Renal cortical epithelial cell (primary cell): ENCODE measurements at regions not wholly inside any gene's neighbourhood (a gene's known extent, or its start where the extent isn't known, plus 50 kb on each side); places are given as distances from the start of the nearest gene placed in this dataset.

ENCODE experiments used
- DNase-seq: peaks from one replicate; pipeline ENCODE4 v3.0.0-alpha.2; 2011; ENCODE audit warnings: low read depth

GRCh38 chr1:239539051-239539450 lies 152.7 kb downstream of the CHRM3 start:
- no peak for DNase-seq

DNA sequence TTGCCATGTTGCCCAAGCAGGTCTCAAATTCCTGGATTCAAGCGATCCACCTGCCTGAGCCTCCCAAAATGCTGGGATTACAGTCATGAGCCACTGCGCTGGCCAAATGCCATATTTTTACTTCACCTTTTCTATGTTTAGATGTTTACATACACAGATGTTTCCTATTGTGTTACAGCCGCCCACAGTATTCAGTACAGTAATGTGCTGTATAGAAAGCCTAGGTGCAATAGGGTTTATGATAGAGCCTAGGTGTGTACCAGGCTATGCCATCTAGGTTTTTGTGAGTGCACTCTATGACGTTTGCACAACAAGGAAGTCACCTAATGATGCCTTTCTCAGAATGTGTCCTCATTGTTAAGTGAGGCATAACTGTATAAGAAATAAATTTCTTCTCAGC lies 153.4 kb downstream of the CHRM3 start:
- no peak for DNase-seq

DNA sequence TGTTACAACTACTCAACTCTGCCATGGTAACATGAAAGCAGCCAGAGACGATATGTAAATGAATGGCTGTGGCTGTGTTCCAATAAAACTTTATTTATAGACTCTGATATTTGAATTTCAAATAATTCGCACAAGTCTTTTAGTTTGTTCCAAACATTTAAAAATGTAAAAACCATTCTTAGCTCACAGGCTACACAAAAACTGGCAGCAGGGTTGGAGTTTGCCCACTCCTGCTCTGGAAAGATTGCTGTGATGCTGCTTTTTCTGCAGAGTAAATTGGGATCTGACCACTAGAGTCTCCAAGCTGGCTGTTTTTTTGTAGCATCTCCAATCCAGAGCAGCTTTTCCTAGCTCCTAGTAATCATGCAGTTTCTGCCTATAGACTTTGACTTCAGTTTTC lies 157.5 kb downstream of the CHRM3 start:
- DNase-seq, result no peak

DNA sequence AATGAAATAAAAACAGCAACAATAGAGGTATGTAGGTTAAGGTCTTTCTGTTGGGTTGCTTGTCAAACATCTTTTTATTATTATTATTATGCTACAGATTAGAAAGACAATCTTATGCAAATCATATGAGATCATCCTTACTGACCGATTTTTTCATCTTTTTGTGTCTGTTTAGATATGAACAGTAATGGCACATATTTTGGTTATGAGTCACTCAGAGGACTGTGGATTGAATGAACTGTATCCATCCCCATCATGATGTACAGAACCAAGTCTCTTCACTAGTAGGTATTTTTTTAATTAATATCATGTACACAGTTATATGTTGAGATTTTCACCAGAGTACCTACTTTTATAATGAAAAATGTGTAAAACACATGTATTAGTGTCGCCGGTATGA lies 159.1 kb downstream of the CHRM3 start:
- no peak for DNase-seq

DNA sequence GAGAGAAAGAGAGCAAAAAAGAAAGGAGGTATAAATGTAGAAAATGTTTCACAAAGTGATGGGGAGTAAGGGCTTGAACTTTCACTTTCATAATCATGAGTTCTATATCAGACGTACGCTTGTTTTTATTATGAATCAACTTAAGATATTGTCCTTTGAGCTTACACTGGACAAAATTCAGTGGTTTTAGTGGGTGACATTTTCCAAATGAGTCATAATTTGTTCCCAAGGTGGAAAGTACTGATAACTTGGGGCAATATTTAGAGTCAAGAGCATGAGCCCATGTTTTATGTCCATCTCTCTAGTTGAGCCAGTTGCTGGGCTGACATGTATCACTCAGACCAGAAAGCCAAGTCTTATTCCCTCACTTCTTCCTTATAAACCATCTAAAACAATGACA lies 161.6 kb downstream of the CHRM3 start:
- no peak for DNase-seq

GRCh38 chr1:239550178-239550577 lies 163.8 kb downstream of the CHRM3 start:
- peak; percentile 37 for DNase-seq

- no peak for DNase-seq
These were observed 169.0 kb downstream of the CHRM3 start for GRCh38 chr1:239555350-239555749.

GRCh38 chr1:239558559-239558958 lies 172.2 kb downstream of the CHRM3 start:
- DNase-seq, result no peak

DNA sequence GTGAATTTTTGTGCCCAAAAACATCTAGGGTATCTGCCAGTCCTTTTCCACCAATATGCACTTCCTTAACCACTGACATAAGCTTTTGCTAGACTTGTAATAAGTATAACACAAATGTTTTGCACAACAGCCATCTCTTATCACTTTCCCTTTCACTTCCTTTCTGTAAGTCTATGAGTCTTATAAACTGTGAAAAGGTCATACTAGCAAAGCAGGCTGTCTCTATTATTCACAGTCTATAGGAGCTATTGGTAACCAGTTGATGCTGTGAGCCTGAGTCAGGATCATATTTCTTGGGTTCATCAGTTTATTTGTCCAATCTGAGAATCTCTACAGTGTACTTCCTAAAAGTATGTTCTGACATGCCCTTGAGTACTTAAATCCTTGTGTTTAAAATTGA lies 172.6 kb downstream of the CHRM3 start:
- no peak for DNase-seq

DNA sequence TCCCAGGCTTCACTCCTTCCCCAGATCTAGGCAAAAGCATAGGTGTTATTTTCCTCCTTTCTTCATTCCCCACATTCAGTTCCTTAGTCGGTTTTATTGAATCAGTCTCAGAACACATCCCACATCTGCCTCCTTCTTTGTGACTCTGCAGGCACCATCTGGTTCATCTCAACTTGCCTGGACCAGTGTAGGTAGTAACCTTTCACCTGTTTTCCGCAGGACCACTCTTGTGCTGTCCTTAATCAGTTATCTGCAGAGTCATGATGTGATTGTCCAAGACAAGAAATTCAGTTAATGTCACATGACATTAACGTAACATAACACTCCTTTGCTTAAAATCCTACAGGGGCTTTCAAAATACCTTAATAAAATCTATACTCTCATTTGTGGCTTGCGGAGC lies 174.6 kb downstream of the CHRM3 start:
- no peak for DNase-seq

DNA sequence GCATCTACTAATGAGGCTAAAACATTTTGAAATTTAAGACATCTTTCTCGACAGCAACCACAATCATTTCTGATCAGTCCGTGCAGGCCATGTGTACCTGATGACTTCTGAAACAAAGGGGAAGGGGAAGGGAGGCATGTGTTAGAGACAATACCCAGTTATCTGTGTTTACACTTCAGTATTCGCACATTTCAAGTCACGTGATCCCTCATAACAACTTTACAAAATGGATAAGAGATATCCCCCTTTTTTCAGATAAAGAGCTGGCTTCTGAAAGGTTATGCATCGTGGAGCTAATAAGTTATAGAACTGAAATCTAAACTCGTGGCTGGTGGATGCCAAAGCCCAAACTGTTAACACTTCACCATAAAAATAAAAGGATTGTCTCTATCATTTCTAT lies 175.7 kb downstream of the CHRM3 start:
- no peak for DNase-seq

- no peak for DNase-seq
These were observed 177.3 kb downstream of the CHRM3 start for GRCh38 chr1:239563681-239564080.

GRCh38 chr1:239566074-239566473 lies 179.7 kb downstream of the CHRM3 start:
- DNase-seq, result no peak

GRCh38 chr1:239570878-239571277 lies 184.5 kb downstream of the CHRM3 start:
- DNase-seq, result no peak

- DNase-seq, result no peak
These were observed 185.8 kb downstream of the CHRM3 start for GRCh38 chr1:239572183-239572582.

DNA sequence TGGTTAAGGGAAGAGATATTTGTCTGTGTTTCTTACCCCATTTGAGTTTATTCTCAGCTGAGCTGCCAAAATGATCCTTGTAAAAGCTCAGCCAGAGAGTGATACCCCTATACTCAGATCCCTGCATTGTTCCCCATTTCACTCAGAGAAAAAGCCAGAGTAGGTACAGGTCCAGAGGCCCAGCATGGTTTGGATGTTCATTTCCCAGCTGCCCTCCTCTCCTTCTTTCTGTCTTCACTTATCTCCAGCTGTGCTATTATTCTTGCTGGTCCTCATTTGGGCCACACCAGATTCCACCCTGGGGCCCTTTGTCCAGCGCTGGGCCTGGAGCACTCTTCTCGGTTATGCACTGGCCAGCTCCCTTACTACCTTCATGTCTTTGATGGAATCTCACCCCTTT lies 187.7 kb downstream of the CHRM3 start:
- DNase-seq, result no peak

DNA sequence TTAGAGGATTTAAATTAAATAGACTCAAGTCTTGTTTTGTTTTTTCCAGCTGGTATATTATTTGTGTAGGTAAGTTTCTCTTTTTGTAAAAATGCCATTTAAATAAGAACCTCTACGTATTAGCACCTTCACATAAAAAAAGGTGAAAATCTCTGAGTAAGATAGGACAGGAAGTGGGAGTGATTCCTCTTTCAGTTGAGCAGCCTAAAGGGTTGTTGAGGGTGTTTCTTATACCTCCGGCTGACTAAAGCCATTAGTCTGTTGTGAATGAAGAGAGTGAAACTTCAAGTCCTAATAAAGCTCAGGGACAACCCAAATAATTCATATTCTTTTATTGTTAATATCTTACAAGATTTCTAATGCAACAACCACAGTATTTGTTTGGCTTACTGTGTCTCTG lies 188.7 kb downstream of the CHRM3 start:
- DNase-seq, result no peak

DNA sequence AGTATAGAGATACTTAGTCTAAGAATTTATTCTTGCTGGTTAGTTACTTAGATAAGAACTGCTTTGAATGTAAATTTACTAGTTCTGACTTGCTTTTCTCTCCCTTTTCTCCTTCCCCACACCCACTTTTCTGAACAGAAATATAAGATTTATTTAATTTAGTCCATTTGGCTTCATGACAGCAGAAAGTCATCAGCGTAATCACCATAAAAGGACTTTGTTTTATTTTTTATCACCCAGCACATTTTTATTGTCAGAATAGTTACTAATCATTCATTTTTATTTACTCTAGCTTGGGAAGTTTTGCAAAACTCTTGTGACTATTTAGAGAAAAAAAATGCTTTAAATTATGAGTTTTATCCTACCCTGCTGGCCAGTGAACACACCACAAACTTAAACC lies 197.2 kb downstream of the CHRM3 start:
- no peak for DNase-seq

GRCh38 chr1:239586128-239586527 lies 199.8 kb downstream of the CHRM3 start:
- DNase-seq, result no peak

GRCh38 chr1:239587066-239587465 lies 200.7 kb downstream of the CHRM3 start:
- no peak for DNase-seq

- no peak for DNase-seq
These were observed 201.4 kb downstream of the CHRM3 start for GRCh38 chr1:239587574-239588369.

DNA sequence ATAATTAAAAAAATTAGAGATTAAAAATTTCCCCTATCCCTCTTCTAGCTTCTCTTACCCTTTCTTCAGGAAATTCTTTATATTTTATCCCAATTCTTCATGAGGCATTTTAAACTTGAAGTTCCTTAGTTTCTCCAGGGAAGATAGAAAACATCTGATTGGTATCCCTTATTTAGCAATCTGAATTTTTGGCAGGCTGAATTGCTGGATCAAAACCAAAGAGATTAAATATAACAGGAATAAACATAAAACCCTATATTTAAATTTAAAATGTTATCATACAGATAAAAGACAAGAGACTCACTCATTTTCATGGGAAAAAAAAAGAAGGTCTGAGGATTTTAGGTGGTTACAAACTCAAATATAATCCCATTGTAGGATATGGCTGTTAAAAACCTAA lies 204.2 kb downstream of the CHRM3 start:
- no peak for DNase-seq

DNA sequence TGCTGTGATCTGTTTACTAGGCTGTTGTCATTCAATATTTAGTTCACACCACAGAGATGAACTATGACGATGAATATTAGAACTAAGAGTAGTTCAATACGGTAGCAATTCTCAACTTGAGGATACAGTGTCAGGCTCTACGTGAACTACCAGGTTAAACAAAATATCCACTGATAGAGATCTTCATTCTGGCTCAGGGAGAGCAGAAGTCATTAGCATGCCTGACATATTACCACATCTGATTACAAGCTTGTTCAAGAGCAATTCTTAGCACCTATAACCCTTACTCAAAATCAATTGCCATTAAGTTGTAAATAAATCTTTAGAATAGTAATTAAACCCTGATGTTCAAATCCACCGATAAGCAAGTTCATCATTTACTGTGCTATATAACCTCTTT lies 207.2 kb downstream of the CHRM3 start:
- DNase-seq, result no peak

- no peak for DNase-seq
These were observed 214.2 kb downstream of the CHRM3 start for GRCh38 chr1:239600588-239600987.
